CD4-positive, alpha-beta T cell treated with Interleukin-17A for 4 hours (primary cell): ENCODE measurements at regions not wholly inside any gene's neighbourhood (a gene's known extent, or its start where the extent isn't known, plus 50 kb on each side); places are given as distances from the start of the nearest gene placed in this dataset.
"Not testable (repeated sequence)": the region's sequence is repeated elsewhere in the genome, so short reads cannot be mapped to it uniquely, and the experiment has no call there.

ENCODE experiments used
- DNase-seq: peaks from one replicate; pipeline ENCODE4 v3.0.0-alpha.2; 2020; ENCODE audit warnings: mixed read lengths

DNA sequence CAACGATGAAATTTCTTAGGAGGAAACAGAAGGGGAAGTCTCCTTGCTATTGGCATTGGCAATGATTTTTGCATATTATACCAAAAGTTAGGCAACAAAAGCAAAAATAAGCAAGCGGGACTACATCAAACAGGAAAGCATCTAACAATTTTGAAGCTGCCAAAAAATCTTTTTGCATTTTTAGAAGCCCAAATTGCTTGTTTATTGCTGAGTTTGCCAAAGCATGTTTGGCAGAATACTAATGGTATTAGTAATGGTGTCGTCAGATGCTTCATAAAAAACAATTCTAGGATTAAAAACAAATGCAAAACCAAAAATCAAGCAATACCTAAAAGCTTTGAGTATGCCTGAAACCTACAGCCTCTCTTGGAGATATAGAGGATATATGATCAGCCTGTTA lies 80.0 kb downstream of the GALR1 start:
- no peak for DNase-seq

DNA sequence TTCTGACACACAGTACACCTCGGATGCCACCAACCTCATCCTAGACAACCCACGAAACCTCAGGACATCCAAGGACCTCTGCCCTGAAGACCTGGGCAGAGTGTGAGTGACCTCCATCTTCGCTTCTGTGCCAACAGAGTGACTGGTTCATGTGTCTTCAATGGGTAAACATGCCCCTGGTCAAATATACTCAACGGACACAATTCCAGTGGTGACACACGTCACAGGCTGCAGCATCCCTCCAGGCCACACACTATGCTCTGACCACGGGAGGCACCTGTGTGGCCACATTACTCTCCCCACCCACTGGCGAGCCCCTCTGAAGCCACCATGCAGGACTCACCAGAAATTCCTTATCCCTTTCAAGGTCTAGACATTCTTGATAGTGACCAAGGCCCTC lies 85.2 kb downstream of the GALR1 start:
- no peak for DNase-seq

DNA sequence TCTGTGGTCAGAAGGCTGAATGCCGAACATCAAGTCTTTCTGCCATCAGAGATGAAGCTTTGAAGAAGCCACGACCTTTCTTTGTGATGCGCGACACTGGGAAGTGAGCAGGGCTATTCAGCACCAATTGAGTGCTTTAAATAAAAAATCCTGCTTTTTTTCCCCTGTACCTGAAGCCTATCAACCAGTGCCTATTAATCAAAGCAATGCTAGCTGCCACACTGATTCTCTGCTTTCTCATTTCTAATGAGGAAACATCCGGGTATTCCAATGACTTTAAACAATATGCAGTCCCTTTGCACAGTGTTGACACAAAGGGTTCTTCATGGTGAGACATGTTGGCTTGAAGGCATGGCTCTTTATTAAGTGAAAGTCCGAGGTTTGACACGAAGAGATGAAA lies 88.0 kb downstream of the GALR1 start:
- no peak for DNase-seq

DNA sequence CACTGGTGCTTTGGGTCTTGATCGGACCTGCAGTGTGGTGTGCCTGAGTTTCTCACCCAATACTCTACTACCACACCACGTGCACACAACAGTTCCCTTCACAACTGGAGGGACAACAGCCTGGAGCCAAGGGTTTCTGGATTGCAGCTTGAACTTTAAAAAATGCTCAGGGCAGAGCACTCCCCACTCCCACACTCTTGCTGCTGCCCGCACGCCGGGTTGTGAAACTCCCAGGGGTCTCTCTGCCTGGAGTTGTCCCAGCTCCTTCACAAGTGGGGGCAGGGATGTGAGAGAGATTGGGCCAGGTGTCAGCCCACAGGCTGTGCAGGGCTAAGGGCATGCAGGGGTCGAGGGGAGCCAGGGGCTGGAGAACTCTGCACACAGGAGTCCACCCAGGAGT lies 89.4 kb downstream of the GALR1 start:
- DNase-seq, result no peak

DNA sequence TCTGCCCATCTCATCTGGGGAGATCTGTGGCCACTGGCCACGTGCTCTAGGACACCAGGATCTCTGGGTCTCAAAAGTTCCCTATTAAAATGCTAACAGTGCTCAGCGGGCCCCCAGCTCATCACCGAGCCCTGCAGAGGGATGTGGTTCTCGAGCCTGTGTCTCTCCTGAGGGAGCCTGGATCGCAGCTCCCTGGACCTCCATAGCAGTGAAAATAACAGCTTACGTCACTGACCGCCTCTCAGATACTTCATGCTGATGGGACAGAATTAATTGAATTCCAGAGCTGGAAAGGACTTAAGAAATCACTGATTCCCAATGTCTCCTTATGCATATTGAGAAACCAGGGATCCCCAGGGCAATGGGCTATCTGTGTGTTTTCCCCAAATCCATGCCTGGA lies 90.0 kb downstream of the GALR1 start:
- no peak for DNase-seq

DNA sequence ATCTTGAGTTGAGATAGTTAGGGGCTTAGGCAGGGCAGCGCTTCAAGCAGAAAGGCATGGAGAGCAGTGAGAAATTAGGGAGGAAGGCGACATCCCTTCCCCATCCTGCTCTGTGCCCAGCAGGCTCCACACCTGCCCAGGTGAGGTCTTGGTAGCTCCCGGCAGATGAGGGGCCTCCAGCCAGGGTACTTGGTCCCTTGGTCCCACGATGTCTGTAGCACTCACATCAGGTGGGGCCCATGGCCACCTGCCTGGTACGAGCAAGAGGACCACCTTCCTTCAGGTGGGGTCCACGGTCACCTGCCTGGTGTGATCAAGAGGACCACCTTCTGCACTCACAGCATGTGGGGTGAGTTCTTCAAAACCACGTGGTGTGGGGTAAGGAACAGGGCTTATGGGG lies 91.2 kb downstream of the GALR1 start:
- no peak for DNase-seq

DNA sequence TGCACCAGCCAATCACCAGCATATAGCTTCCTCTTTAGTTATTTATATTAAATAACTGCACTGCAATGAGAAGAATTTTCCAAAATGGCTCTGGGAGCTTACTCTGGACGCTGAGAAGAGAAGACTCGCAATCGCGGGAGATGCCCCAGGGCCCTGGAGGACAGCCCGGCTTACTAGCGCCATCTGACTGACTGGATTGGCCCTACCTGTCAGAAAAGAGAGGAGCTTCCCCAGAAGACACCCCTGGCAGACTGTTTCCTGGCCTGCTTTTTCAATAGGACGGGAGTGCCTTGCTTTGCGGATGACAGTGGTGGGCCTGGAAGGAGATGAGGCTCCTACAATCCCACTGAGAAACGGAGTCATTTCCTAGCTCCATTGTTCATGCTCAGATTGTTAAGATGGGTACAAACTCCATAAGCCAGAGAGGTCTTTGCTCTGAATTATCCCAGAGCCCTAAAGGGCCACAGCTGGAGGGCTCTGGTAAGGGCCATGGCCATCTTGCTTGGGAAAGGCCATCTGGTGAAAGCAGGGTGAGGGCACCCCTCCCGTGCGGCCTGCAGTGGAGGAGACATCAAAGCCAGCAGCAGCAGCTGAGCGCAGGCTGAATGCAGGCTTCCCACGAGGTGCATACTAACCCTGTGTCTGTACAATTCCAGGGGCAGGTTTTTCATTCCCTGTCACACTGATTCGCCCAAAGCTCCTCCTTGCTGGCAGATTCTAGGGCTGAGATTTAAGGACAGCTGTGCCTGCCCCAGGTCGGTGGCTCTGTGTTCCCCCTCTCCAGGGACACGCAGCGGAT lies 92.1 kb downstream of the GALR1 start:
- no peak for DNase-seq

DNA sequence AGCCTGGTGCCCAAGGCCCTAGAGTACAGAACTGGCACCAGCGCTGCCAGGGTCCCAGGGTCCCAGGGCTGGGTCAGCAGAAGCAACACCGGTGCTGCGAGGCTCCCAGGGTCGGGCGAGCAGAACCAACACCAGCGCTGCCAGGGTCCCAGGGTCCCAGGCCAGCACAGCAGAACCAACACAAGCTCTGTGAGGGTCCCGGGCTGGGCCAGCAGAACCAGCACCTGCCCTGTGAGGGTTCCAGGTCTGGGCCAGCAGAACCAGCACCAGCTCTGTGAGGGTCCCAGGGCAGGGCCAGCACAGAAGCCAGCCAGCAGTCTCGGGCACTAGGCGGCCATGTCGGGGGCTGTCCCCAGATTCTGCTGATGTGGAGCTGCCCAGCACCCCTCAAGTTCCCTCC lies 93.1 kb downstream of the GALR1 start:
- DNase-seq, result no peak

DNA sequence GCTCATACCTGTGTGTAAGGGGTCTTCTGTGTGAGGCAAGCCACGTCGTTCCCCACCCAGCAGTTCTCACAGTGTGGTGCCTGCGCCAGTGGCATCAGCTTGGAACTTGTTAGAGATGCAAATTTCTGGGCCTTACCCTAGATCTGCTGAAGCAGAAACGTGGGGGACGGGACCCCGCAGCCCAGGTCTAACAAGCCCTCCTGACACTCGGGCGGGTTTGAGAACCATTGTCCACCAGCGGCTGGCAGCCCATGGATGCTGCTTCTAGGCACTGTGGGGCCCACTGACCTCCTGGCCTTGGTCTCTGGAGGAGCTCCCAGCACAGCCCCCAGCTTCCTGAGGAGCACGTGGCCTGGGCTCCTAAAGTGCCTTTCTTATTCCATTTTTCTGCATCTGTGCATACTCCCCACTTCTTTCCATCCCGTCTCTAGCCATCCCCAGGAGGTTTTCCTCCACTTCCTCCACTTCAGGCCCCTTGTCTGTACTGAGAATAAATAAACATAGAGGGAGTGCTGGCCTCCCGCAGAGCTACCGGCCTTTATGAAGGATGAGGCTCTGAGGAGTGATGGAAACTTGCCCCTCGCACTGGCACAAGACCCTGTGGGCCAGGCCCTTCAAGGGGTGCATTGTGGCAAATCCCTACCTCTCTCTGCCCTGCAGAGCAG lies 94.3 kb downstream of the GALR1 start:
- no peak for DNase-seq

DNA sequence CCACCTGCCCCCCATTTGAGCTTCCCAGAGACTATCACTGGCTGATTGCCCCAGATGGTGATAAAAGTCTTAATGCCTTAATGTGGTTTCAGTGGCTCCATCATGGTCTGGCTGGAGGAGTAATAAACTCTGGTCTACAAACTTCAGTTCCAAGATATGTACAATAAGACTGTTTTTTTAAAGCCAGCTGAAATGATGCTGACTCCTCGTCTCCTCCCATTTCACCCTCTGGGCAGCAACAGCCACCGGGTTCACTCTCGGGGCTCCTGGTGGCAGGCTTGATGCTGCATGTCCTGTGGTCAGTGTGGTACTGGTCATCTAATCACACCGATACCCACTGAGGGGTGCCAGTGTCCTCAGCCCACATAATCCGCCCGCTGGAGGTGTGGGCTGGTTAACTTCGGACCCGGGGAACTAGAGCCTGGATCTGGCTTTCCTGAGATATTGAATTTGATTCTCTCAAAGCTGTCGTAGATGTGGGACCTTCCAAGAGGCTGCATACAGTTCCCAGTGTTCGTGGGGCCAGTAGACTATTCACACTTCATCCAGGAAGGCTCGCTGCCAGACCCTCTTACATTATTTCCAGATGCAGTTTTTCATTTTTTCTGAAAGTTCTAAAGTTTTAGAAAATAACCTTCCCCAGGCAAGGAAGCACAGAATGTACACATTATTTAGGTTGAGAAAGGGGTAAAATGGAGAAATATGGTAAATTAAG lies 95.3 kb downstream of the GALR1 start:
- no peak for DNase-seq

DNA sequence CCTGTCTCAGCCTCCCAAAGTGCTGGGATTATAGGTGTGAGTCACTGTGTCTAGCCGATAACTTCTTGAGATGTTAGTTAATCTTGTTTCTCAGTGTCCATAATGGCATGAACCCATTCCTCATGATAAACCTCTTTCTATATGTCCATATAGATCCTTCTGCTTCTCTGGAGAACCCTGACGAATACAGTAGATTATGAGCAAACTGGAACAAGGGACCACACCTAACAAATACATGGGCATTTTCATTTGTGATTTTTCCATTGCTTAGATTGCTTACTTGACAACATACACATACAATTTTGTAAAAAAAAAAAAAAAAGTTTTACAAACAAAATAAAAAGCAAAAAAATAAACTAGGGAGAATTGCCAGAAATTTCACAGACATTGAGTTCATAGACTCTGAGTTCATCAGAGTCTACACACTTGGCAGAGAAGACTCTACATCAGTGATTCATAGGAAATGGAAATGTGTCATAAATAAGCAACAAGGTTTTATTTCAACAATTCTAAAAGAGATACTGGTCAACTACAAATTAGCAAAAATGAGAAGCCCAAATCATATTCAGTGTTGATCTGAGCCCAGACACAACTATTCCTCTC lies 96.7 kb downstream of the GALR1 start:
- no peak for DNase-seq

DNA sequence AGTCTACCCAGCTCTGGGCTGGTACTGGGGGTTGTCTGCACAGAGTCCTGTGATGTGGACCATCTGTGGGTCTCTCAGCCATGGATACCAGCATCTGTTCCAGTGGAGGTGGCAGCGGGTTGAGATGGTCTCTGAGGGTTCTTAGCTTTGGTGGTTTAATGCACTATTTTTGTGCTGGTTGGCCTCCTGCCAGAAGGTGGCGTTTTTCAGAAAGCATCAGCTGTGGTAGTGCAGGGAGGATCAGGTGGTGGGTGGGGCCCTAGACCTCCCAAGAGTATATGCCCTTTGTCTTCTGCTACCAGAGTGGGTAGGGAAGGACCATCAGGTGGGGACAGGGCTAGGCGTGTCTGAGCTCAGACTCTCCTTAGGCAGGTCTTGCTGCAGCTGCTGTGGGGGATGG lies 103.7 kb downstream of the GALR1 start:
- DNase-seq, result not testable (repeated sequence)

DNA sequence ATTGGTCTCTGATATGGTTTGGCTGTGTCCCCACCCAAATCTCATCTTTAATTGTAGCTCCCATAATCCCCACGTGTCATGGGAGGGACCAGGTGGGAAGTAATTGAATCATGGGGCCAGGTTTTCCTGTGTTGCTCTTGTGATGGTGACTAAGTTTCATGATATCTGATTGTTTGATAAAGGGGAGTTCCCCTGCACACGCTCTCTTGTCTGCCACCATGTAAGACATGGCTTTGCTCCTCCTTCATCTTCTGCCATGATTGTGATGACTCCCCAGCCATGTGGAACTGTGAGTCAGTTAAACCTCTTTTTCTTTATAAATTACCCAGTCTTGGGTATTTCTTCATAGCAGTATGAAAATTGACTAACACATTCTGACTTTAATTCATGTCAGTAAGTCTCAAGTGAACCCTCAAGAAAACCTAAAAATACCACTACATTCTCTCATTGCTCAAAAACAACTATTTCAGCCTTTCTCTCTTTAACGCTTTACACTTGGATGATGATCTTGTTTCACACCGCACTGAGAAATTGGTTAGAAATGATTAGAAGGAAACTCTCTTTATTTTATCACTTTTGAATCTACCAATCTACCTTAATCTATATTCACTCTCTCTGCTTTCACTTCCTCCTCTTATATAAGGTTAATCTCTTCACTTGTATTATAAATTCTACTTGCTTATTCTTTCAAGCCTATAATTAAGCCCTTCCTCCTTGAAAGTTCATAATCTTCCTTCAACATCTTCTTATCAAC lies 110.1 kb downstream of the GALR1 start:
- no peak for DNase-seq

DNA sequence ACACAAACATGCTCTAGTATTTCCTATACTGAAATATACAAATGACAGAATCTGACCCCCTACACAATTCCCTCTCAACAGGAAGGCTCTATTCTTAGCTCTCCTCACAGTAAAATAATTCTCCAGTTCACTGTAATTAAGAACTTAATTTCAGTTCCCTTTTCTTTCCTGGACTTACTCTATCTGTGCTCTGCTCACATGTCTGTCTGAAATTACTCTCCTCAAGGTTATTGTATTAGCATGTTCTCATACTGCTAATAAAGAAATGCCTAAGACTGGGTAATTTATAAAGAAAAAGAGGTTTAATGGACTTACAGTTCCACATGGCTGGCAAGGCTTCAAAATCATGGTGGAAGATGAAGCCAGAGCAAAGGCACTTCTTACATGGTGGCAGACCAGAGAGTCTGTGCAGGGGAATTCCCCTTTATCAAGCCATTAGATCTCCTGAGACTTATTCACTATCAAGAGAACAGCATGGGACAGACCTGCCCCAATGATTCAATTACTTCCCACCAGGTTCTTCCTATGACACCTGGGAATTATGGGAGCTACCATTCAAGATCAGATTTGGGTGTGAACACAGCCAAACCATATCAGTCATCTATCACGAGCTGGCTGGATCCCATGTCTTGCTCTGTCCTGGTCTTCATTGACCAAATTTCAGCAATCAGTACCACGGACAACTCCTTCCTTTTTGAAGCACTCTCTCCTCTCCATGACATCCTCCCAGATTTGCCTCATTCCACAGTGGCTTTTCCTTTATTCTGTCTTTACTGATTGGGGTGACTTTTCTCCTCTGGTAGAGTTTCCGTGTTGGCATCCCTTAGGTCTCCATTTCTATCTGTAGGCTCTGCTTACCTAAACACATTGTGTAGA lies 110.9 kb downstream of the GALR1 start:
- DNase-seq, result no peak

DNA sequence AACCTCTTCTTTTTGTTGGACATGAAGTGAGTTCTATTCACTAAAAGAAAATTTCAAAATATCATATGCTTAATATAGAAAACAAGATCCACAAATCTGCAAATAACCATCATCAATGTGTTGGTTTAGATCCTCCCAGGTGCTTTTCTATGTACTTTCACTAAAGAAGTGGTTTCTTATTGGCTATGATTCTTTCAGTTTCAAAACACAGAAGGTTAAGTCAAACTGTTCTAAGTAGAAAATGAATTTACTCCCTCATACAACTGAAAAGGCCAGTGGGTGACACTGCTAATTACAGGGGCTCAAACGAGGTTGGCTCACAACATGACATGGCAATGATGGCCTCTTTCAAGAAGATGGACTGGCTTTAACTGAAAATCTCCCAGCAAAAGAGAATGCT lies 111.7 kb downstream of the GALR1 start:
- DNase-seq, result no peak

DNA sequence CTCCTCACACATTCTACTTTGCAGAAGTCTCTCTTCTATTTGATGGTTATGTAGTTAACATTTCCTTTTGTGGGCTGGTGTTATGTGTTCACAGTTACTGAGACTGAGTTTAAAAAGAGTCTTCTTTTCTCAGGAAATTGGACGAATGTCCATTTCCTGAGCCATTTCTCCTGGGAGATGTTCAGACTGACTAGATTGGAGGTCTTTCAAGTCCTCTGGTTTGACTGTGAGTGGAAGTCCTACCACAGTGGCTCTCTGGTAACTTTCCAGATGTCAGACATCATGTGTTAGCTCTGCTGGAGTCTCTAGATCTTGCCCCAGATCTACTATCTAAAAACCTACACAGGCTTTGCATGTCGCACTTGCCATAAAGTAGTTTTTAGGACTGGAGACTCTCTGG lies 116.0 kb downstream of the GALR1 start:
- DNase-seq, result no peak

DNA sequence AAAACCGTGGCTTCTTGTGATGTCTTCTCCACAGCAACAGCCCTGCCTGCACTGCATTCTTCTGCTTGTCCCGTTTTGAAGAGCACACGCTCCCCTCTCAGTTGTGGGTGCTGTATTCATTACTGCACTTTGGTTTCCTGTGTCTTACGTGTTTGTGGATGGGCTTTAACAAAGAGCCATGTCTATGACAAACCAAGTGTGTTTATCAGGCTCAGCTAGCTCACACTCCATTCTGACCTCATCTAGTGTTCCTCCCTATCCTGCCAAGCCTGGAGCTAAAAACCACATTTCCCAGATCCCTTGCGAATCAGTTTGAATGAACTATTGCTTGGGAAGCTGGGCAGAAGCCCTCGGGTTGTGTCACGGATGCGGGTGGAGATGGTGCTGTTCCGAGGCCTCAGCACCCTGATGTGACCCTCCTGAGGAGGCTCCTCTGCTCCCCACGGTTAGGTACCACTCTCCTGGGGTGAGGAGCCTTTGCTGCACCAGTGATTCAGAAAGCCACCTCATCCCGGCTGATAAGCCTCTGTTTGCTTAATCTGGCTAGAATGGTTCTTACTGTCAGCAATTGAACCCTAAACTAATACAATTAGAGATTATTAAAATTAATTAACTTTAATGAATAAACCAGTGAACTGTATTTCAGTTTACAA lies 116.5 kb downstream of the GALR1 start:
- no peak for DNase-seq

DNA sequence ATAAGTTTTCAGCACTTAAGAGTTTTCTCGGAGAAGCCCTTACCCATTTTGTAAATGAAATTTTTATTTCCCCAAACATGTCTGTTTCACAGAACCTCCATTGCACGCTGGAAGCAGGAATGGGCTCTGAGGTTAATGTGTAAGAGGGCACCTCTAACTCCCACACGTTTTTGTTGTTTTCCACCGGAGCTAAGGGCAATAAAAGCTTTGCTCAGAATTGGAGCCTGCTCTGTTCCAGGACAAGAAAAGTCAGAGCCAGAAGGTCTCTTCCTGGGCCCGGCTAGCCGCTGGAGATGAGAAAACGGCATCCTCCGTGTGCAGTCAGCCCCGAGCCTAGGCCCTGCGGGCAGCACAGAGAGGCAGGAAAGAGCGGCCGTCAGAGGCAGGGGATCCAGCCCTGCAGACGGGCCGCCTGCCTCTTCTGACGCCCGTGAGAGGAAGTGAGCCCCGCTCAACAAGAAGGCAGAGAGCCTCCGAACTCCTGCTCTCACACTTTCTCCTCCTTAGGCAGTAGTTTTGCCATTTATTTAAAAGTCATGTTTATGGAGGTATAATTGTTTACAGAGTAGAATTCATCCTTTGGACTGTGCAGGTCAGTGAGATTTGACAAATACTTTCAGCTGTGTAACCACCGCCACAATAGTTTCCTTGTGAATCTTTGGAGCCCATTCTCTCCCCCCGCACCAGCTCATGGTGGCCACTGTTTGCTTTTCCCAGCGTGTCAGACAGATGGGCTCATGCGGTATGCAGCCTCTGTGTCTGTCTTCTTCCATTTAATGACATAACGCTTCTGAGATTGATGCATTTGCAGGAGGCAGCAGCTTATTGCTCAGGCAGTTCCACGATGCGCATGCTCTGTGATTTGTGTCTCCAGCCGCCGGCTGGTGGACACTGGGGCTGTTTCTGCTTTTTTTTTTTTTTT lies 117.3 kb downstream of the GALR1 start:
- DNase-seq, result no peak

DNA sequence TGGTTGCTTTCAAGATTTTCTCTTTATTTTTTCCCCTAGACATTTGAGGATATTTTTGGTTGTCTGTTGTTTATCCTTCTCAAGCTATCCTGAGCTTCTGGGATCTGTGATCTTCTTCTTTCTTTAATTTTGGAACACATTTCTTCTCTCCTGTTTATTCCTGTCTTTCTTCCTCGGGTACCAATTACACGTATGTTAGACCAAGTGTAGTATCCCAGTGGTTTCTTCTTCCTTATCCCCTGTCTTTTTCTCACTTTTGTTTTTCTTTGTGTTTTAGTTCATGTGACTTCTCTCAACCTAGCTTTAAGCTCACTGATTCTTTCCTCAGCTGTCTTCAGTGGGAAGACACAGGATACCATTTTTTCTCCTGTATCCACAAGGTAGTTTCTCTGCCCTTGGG lies 120.0 kb downstream of the GALR1 start:
- no peak for DNase-seq
